T-cell (primary cell): ENCODE measurements at regions not wholly inside any gene's neighbourhood (a gene's known extent, or its start where the extent isn't known, plus 50 kb on each side); places are given as distances from the start of the nearest gene placed in this dataset.

Experiments
- ATAC-seq, 4 experiments: fragments of 200-7000 bp in 3 of 4; fragments of 150-1000 bp in 1 of 4; cut with Tn5 transposase; replicated peaks in 1 of 4; 1 replicate in 3 of 4; 2 replicates in 1 of 4; pipeline ENCODE4 v1.10.0; 2021; ENCODE audit warnings: moderate library complexity in 3 of 4, mild to moderate bottlenecking in 2 of 4, moderate number of reproducible peaks in 1 of 4
- CTCF ChIA-PET, 2 donors: fragments of 300-600 bp; sonication (Branson Sonifier 250); formaldehyde crosslinking; loops; one replicate each; lab custom pipeline; 2022; ENCODE audit warnings: antibody characterized with exemption in 2 of 2; lab: Charles Lee
- POLR2A ChIA-PET, 2 donors: fragments of 300-600 bp; sonication (Branson Sonifier 250); formaldehyde crosslinking; loops; one replicate each; lab custom pipeline; 2022; ENCODE audit warnings: antibody characterized with exemption in 2 of 2; lab: Charles Lee
- DNase-seq, 35 experiments: peaks; one replicate each; pipeline versions ENCODE4 v3.0.0 to v3.0.0-alpha.2; 2013 to 2023
- H3K27ac ChIP-seq: one replicate; pipeline ENCODE4 v1.5.1; 2013; ENCODE audit warnings: low read length
- H3K27me3 ChIP-seq, 2 experiments: replicated peaks in 1 of 2; 1 replicate in 1 of 2; 2 replicates in 1 of 2; pipeline versions ENCODE4 v1.6.1 to v1.7.0; 2013; ENCODE audit warnings: low read length in 1 of 2, mixed read lengths in 1 of 2; ENCODE audit not compliant: control insufficient read depth in 2 of 2, insufficient read depth in 2 of 2; ENCODE audit errors: extremely low read depth in 1 of 2
- H3K36me3 ChIP-seq, 2 donors: 1 replicate in 1 of 2; 2 replicates in 1 of 2; pipeline versions ENCODE4 v1.6.1 to v1.7.0; 2013; ENCODE audit warnings: low read length in 1 of 2; ENCODE audit not compliant: control insufficient read depth in 2 of 2, insufficient read depth in 1 of 2; ENCODE audit errors: extremely low read depth in 1 of 2
- H3K4me1 ChIP-seq, 2 experiments: 1 replicate in 1 of 2; 2 replicates in 1 of 2; pipeline versions ENCODE4 v1.6.1 to v1.7.0; 2013; ENCODE audit warnings: low read length in 2 of 2, mixed read lengths in 1 of 2; ENCODE audit not compliant: insufficient read depth in 2 of 2, control insufficient read depth in 1 of 2; ENCODE audit errors: extremely low read depth in 1 of 2
- H3K4me3 ChIP-seq, 2 donors: 1 replicate in 1 of 2; 2 replicates in 1 of 2; pipeline versions ENCODE4 v1.5.1 to v1.7.0; 2013; ENCODE audit warnings: mild to moderate bottlenecking in 2 of 2, low read length in 1 of 2, moderate library complexity in 1 of 2; ENCODE audit not compliant: control insufficient read depth in 1 of 2; ENCODE audit errors: extremely low read depth in 1 of 2
- H3K9me3 ChIP-seq: 2 replicates; pipeline ENCODE4 v1.7.0; 2013
- H3K27ac Mint-ChIP-seq, 2 donors: one replicate each; pipeline ENCODE4 v1.8.0; 2020 to 2021; ENCODE audit warnings: mild to moderate bottlenecking in 2 of 2, mixed read lengths in 2 of 2
- H3K27me3 Mint-ChIP-seq, 2 donors: one replicate each; pipeline ENCODE4 v1.8.0; 2021 to 2022; ENCODE audit warnings: mixed read lengths in 2 of 2
- H3K36me3 Mint-ChIP-seq: one replicate; pipeline ENCODE4 v1.8.0; 2021; ENCODE audit warnings: mixed read lengths
- H3K4me1 Mint-ChIP-seq, 3 donors: one replicate each; pipeline ENCODE4 v1.8.0; 2020 to 2022; ENCODE audit warnings: mixed read lengths in 3 of 3, mild to moderate bottlenecking in 1 of 3
- H3K4me3 Mint-ChIP-seq, 3 donors: one replicate each; pipeline ENCODE4 v1.8.0; 2020 to 2022; ENCODE audit warnings: mild to moderate bottlenecking in 3 of 3, mixed read lengths in 3 of 3, moderate library complexity in 3 of 3
- H3K9me3 Mint-ChIP-seq, 3 donors: one replicate each; pipeline ENCODE4 v1.8.0; 2020 to 2022; ENCODE audit warnings: mixed read lengths in 3 of 3
- WGBS: methylation state at CpG from one replicate; pipeline ENCODE4 v1.1.5; 2013; ENCODE audit warnings: missing lambda C conversion rate; ENCODE audit not compliant: insufficient coverage; 5-methylcytosine and 5-hydroxymethylcytosine counted together

DNA sequence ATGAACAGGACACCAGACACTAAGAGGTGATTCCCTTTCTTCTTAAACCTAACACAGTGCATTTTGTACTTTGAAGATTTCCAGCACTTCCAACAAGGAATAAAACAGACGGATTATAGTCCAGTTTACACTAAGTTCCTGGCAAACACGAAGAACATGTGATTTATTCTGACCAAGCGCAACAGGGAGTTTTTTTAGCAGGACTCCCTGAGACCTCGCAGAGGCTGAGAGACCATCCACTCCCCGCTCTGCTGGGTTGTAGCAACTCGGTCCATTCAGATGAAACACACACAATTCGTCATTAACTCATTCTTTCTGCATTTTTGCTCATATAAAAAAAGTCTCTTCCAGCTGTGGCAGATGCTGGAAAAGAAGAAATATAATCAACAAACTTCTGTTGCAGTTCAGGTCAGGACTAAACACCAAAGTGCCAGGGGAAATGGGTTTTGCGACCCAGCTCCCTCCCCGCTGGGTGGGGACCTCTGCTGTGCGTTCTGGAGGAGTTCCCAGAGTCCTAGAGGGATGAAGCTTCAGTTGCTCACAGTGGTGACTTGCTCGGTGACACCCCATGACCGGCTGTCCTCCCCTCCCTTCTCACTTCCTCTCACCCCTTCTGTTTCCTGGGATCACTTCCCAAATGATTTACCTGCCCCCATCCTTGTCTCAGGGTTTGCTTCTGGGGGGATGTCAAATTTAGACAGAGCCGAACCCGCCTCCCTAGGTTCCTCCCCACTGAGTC lies 52.5 kb downstream of the KCNF1 start:
- Histone ChIP-seq H3K4me1 (no peaks in the 10 kb centered on the region), H3K27me3 (peaks cover 0 to 47% of the 10 kb centered on the region in 2 experiments), H3K4me3 (no peak overlapping the region), H3K36me3 (no peaks in the 10 kb centered on the region), H3K9me3 (no peaks in the 10 kb centered on the region), H3K27ac (no peak overlapping the region)
- Mint-ChIP-seq H3K9me3 (no peaks in the 10 kb centered on the region), H3K4me1 (no peaks in the 10 kb centered on the region), H3K4me3 (no peak overlapping the region), H3K27me3 (peaks cover 25 to 51% of the 10 kb centered on the region in 2 donors), H3K27ac (no peak overlapping the region), H3K36me3 (no peaks in the 10 kb centered on the region)
- whole genome bisulfite sequencing: 69% methylated on average over 12 of the region's 14 CpGs
- CTCF ChIA-PET: no interaction called here
- POLR2A ChIA-PET: no interaction called here
- ATAC-seq (no peak), DNase-seq (no peak)

DNA sequence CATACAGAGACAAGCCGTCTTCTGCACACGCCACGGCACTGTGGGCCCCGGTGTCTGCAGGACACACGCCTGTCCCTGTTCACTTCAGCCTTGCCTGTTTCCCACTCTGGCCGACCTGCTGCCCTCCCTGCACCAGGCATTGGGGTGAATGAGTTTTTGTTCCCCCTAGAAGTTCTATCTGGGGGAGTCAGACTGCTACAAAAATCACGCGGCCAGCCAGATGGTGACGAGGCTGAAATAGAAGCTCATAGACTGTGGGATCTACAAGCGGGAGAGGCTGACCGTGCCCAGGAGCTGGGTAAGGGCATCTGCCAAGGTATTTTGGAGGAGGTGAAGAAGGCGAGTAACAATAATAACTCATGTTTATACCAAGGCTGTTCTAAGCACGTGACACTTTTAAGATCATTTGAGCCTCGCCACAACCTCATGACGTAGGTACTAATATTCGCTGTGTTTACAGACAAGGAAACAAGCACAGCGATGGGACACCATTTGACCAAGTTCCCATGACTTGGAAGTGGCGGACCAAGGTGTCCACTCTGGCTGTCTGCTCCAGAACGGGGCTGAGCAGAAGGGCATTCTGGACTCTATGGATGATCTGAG lies 53.6 kb downstream of the KCNF1 start:
- H3K27me3 ChIP-seq: peaks cover 0 to 47% of the 10 kb centered on the region in 2 experiments
- Mint-ChIP-seq H3K4me3 (no peak overlapping the region), H3K4me1 (no peaks in the 10 kb centered on the region), H3K27me3 (peaks cover 25 to 56% of the 10 kb centered on the region in 2 donors), H3K9me3 (no peaks in the 10 kb centered on the region), H3K36me3 (no peaks in the 10 kb centered on the region), H3K27ac (no peak overlapping the region)
- no peak overlapping the region for H3K4me3 ChIP-seq
- no peaks in the 10 kb centered on the region for H3K9me3 ChIP-seq
- ChIA-PET POLR2A (no interaction called here), CTCF (interaction anchor here in 1 of 2 donors (0.5 kb wide), 1 partner anchor 130 kb away, joined by 4 read pairs; no protein-coding TSS in a partner anchor)
- DNase-seq (no peak), ATAC-seq (no peak)
- H3K27ac ChIP-seq: no peak overlapping the region
- no peaks in the 10 kb centered on the region for H3K4me1 ChIP-seq
- H3K36me3 ChIP-seq: no peaks in the 10 kb centered on the region
- 86% methylated on average over 13 of the region's 19 CpGs for WGBS

DNA sequence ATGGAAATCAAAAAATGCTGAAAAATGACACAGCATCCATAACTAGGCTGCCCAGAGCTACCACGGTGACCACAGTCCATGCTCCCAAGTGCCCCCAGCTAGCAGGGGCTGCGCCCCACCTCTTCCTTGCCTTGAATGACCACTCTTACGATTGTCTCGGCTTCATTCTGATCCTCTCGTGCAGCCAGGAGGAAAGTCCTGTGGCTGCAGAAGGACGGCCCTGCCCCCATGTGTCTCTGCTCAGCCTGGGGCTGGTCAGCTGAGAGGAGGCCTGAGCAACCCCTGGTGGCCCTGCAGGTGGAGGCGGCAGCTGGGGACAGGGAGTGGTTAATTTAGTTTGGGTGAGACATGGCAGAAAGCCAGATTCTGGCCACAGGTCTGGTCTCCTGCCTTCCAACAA lies 54.3 kb downstream of the KCNF1 start:
- Mint-ChIP-seq H3K27ac (no peak overlapping the region), H3K4me1 (no peaks in the 10 kb centered on the region), H3K4me3 (no peak overlapping the region), H3K36me3 (no peaks in the 10 kb centered on the region), H3K9me3 (no peaks in the 10 kb centered on the region), H3K27me3 (peaks cover 25 to 59% of the 10 kb centered on the region in 2 donors)
- ChIA-PET POLR2A (no interaction called here), CTCF (no interaction called here)
- no peaks in the 10 kb centered on the region for H3K9me3 ChIP-seq
- H3K36me3 ChIP-seq: no peaks in the 10 kb centered on the region
- no peak overlapping the region for H3K4me3 ChIP-seq
- no peak overlapping the region for H3K27ac ChIP-seq
- ATAC-seq: no peak
- no peaks in the 10 kb centered on the region for H3K4me1 ChIP-seq
- 83% methylated on average over 6 of the region's 7 CpGs for WGBS
- peaks cover 0 to 51% of the 10 kb centered on the region in 2 experiments for H3K27me3 ChIP-seq
- DNase-seq: no peak

DNA sequence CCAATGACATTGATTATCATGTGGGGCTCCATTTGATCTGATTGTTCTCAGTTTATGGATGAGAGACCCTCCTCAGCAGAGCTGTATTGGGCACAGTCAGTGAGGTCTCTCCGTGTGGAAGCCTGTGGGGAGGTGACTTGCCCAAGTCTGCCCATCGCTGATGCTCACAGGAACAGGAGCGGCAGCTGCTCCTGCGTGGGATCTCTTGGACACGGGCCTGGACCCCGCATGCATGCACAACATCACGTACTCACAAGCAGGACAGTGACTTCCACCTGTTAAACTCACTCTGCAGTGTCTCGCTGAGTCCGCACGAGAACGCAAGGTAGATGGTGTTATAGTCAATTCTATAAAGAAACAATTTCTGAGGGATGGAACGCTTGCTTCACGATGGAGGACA lies 55.0 kb downstream of the KCNF1 start:
- DNase-seq: no peak
- H3K9me3 ChIP-seq: no peaks in the 10 kb centered on the region
- no peak overlapping the region for H3K27ac Mint-ChIP-seq
- ChIA-PET POLR2A (no interaction called here), CTCF (no interaction called here)
- 78% methylated on average over 6 of the region's 13 CpGs for WGBS
- H3K4me1 ChIP-seq: no peaks in the 10 kb centered on the region
- no peak overlapping the region for H3K4me3 ChIP-seq
- H3K27ac ChIP-seq: no peak overlapping the region
- H3K27me3 ChIP-seq: peaks cover 0 to 56% of the 10 kb centered on the region in 2 experiments
- no peak overlapping the region for H3K4me3 Mint-ChIP-seq
- H3K36me3 Mint-ChIP-seq: no peaks in the 10 kb centered on the region
- no peaks in the 10 kb centered on the region for H3K4me1 Mint-ChIP-seq
- no peak for ATAC-seq
- peaks cover 25 to 63% of the 10 kb centered on the region in 2 donors for H3K27me3 Mint-ChIP-seq
- no peaks in the 10 kb centered on the region for H3K9me3 Mint-ChIP-seq
- H3K36me3 ChIP-seq: no peaks in the 10 kb centered on the region

DNA sequence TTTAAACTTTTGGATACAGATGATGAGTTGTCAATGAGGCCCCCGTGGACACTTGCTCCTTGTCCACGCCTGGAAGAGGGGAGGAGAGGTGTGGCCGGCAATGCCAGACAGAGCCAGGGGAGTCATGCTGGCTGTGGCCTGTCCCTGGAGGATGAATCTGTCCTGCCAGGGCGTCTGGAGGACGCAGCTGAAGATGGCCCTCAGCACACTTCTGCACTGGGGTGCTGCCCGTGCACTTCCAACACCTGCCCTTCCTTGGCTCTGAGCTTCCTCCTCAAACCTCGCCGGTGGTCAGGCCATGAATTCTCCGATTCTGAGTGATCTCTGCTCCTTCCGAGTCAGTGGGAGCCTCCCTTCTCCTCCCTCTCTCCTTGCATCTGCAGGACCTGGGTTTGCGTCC lies 56.4 kb downstream of the KCNF1 start:
- Mint-ChIP-seq H3K4me3 (no peak overlapping the region), H3K27me3 (peaks cover 29 to 66% of the 10 kb centered on the region in 2 donors), H3K9me3 (no peaks in the 10 kb centered on the region), H3K4me1 (no peaks in the 10 kb centered on the region), H3K36me3 (no peaks in the 10 kb centered on the region), H3K27ac (no peak overlapping the region)
- Histone ChIP-seq H3K27ac (no peak overlapping the region), H3K4me3 (no peak overlapping the region), H3K4me1 (no peaks in the 10 kb centered on the region), H3K27me3 (peaks cover 0 to 61% of the 10 kb centered on the region in 2 experiments), H3K36me3 (no peaks in the 10 kb centered on the region), H3K9me3 (no peaks in the 10 kb centered on the region)
- DNase-seq (no peak), ATAC-seq (no peak)
- WGBS: 88% methylated on average over 11 of the region's 11 CpGs
- ChIA-PET CTCF (no interaction called here), POLR2A (no interaction called here)

DNA sequence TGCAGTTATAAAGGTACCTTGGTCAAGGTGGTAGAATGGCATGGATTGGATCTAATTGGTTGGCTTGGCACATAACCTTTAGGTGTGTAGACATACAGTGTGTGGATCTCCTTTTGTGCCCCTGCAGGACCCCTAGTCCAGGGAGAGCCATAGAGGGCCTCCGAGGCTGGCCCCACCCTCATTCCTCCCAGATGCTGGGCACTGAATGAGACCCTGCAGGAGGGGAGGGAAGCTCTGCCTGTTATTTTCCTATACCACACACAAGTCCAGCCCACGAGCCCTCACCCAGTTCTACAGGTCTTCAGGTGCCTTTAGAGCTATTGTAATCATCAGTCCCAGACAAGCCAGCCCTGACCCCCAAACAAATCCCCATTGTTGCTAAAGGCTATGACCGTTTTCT lies 58.9 kb downstream of the KCNF1 start:
- H3K27ac ChIP-seq: no peak overlapping the region
- H3K9me3 Mint-ChIP-seq: no peaks in the 10 kb centered on the region
- H3K27me3 ChIP-seq: peaks cover 0 to 48% of the 10 kb centered on the region in 2 experiments
- no peaks in the 10 kb centered on the region for H3K4me1 Mint-ChIP-seq
- DNase-seq (no peak), ATAC-seq (no peak)
- H3K4me3 ChIP-seq: no peak overlapping the region
- ChIA-PET POLR2A (no interaction called here), CTCF (no interaction called here)
- peaks cover 16 to 46% of the 10 kb centered on the region in 2 donors for H3K27me3 Mint-ChIP-seq
- no peaks in the 10 kb centered on the region for H3K9me3 ChIP-seq
- WGBS: no CpG with 5 or more reads among the region's 3 CpGs
- H3K4me3 Mint-ChIP-seq: no peak overlapping the region
- H3K36me3 Mint-ChIP-seq: no peaks in the 10 kb centered on the region
- H3K27ac Mint-ChIP-seq: no peak overlapping the region
- H3K36me3 ChIP-seq: no peaks in the 10 kb centered on the region
- H3K4me1 ChIP-seq: no peaks in the 10 kb centered on the region
